CD1c-positive myeloid dendritic cell (primary cell): ENCODE measurements at regions not wholly inside any gene's neighbourhood (a gene's known extent, or its start where the extent isn't known, plus 50 kb on each side); places are given as distances from the start of the nearest gene placed in this dataset.
"Not testable (repeated sequence)": the region's sequence is repeated elsewhere in the genome, so short reads cannot be mapped to it uniquely, and the experiment has no call there.

ENCODE experiments used
- DNase-seq: peaks from one replicate; pipeline ENCODE4 v3.0.0-alpha.2; 2016; ENCODE audit errors: extremely low spot score

GRCh38 chr3:150357923-150358607 lies 50.0 kb upstream of the TSC22D2 start:
- no peak for DNase-seq

- DNase-seq, result no peak
Measured at GRCh38 chr3:150357140-150357539, 51.0 kb upstream of the TSC22D2 start.

DNA sequence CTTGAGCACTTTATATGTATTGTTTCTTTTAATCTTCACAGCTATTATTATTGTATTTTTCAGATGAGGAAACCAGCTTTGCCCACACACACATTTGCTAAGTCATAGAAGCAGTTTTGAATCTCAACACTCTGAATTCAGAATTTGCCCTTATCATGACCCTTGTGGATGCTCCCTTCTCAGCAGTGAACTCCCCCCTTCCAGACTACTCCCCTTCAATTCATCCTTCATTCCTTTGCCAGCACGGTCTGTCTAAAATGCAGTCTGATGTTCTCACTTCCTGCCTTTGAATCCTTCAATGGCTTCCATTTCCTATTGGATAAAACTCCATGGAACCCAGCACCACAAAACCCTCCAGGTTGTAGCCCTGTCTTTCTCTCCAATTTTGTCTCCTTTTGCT lies 52.5 kb upstream of the TSC22D2 start:
- DNase-seq, result no peak

DNA sequence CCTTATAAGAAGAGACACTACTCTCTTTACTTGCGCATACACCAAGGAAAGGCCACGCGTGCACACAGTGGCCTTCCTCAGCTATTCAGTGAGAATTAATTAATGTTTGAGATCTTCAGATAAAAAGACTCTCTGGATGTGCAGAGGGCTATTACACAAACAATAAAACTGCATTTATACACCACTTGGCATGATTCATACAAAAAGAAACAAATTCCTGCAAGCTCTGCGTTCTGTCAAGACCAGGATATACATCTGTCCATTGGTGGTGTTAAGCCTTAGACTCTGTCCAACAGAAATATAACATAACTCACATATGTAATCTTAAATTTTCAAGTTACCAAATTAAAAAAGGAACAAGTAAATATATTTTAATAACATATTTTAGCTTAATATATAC lies 55.2 kb upstream of the TSC22D2 start:
- DNase-seq, result no peak

DNA sequence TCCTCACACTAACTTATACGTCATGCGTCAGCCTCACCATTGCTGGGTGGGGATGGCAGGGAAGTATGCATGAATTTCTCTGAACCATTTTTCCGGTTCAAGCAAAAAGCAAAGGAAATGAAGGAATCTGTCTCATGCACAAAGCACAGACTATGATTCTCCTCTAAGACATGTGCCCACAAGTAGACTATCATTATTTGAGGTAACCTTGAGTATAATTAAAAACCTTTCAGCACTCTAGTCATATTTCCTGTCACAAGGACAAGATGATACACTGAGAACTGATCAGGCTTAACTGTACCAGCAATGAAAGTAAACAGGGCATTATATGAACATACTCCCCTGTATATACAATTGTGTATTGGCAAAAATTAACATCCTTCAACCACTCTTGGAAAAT lies 56.7 kb upstream of the TSC22D2 start:
- no peak for DNase-seq

- DNase-seq, result no peak
Measured at GRCh38 chr3:150349314-150350097, 58.6 kb upstream of the TSC22D2 start.

- DNase-seq, result peak; percentile 65
Measured at GRCh38 chr3:150348500-150348899, 59.6 kb upstream of the TSC22D2 start.

GRCh38 chr3:150346981-150347863 lies 60.9 kb upstream of the TSC22D2 start:
- DNase-seq, result no peak

GRCh38 chr3:150346266-150346665 lies 61.8 kb upstream of the TSC22D2 start:
- DNase-seq, result no peak

DNA sequence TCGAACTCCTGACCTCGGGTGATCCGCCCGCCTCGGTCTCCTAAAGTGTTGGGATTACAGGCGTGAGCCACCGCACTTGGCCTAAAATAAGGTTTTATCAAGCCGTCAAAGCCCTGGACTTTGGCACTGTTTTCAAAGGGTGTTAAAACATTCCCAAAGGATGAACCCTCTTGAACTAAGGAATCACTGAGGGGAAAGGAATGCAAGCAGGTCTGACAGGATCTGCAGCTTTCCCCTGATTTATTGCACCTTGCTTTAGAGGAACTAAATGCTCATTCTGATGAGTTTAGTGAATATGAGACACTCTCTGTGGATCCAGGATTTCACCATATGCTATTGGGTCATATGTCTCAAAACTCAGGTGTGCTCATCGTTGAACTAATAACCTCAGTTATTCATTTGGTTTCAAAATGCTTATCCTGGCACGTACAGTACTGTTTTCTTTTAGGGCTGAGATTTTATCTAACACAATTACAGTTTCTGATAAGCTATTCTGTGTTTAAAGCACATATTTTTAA lies 63.0 kb upstream of the TSC22D2 start:
- no peak for DNase-seq

GRCh38 chr3:150344079-150344759 lies 63.9 kb upstream of the TSC22D2 start:
- DNase-seq, result no peak

DNA sequence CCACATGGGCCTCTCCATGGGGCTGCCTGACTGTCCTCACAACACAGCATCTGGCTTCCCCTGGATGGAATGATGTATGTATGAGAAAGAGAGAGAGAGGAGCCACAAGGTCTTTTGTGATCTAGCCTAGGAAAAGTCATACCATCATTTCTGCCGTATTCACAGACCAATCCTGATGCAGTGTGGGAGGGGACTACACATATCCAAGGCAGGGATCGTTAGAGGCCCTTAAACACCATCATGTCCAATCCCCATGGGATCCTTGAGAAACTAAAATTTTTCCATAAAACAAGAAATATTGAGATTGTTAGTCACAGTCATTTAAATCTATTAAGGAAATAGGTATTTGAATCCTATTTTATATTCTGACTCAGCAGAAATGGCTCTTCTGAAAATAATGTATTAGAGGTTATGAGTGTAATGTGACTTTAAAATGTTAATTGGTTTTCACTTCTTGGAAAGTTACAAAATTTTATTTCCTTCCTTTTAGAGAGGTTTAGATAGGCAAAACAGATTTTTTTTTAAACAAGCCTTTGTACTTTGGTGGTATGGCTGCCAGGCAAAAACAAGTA lies 65.1 kb upstream of the TSC22D2 start:
- DNase-seq, result no peak

GRCh38 chr3:150341891-150342290 lies 66.2 kb upstream of the TSC22D2 start:
- DNase-seq, result no peak

DNA sequence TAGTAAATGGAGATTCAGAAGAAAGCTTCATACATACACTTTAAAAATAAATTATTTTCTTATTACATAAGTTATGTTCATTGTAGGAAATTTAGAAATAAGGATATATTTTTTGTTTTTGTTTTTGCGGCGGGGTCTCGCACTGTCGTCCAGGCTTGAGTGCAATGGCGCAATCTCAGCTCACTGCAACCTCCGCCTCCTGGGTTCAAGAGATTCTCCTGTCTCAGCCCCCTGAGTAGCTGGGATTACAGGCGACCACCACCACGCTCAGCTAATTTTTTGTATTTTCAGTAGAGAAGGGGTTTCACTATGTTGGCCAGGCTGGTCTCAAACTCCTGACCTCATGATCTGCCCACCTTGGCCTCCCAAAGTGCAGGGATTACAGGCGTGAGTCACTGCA lies 71.7 kb upstream of the TSC22D2 start:
- not testable (repeated sequence) for DNase-seq

- DNase-seq, result no peak
Measured at GRCh38 chr3:150335631-150336030, 72.5 kb upstream of the TSC22D2 start.

DNA sequence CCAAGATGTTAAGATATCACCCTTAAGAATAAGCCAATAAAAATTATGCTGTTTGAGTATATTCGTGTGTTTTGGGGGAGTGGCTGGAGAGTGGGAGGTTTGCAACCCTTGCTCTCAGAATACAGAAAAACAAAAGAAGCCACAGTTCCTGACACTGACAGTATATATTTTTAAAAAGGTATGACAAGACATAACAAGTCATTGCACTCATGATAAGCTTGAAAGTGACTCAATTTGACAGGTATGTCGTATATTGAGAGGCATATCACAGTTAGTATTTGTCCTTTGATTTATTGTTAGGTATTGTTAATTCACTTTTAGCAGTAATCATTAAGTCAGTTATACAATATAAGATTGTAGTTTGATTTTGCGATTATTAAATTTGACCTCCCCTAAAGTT lies 73.1 kb upstream of the TSC22D2 start:
- no peak for DNase-seq

GRCh38 chr3:150333477-150333876 lies 74.6 kb upstream of the TSC22D2 start:
- DNase-seq, result no peak

DNA sequence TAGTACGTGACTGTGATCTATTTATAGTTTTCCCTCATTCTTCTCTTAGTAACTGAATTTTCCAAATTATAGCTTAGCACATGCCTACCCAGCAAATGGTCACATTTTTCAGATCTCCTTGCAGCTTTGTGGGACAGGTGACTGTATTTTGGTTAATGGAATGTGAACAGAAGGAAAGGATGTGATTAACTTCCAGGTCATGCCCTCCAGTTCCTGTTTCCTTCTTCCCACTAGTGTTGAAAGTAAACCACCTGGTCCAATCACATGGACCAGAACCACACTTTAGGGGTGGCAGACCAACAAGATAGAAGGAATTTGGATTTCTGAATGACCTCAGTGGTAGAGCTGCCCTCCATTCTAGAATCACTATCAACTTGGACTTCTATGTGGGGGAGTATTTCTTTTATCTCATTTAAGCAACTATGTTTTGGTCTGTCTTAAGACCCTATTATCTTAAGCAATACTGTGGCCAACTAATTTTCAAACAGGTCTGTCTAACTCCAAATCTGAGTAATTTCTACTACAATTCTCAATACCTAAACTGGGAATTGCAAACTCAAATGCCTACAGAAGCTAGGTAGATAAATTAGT lies 76.0 kb upstream of the TSC22D2 start:
- no peak for DNase-seq

DNA sequence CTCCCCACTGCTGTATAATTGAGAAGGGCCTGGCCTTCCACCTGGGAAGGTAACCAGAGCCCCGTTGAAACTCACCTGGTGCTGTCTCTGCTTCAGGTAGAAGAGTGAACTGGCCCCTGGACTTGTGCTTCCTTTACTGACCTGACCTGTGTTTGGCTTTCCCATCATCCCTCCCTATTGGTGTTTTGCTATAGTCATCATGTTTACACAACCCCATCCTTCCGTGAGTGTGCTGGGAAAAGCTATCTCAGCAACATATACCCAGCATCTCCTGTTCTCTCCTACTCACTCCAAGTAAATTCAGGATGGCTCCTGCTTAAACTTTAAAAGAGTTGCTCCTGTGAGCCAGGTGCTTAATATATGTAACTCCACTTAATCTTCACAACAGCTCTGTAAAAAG lies 77.2 kb upstream of the TSC22D2 start:
- DNase-seq, result no peak

- DNase-seq, result no peak
Measured at GRCh38 chr3:150330174-150330573, 77.9 kb upstream of the TSC22D2 start.

- DNase-seq, result peak; percentile 2
Measured at GRCh38 chr3:150329408-150329807, 78.7 kb upstream of the TSC22D2 start.
